PC-3 (cell line): ENCODE measurements at regions not wholly inside any gene's neighbourhood (a gene's known extent, or its start where the extent isn't known, plus 50 kb on each side); places are given as distances from the start of the nearest gene placed in this dataset.

Source experiments
- ATAC-seq: fragments of 200-7000 bp; cut with Tn5 transposase; 2 replicates; pipeline ENCODE4 v1.9.1; 2020; ENCODE audit warnings: mild to moderate bottlenecking, moderate library complexity
- BruUV-seq: library from RNA; stranded (reverse); fragments of 400-500 nt; replicated peaks from 2 replicates; lab custom pipeline; 2021; lab: Mats Ljungman, UMichigan
- CTCF ChIA-PET: fragments of 300-600 bp; sonication (Branson Sonifier 250); formaldehyde crosslinking; loops from one replicate; lab custom pipeline; 2022; ENCODE audit warnings: antibody characterized with exemption; lab: Charles Lee
- POLR2A ChIA-PET: fragments of 300-600 bp; sonication (Branson Sonifier 250); formaldehyde crosslinking; loops from one replicate; lab custom pipeline; 2022; ENCODE audit warnings: antibody characterized with exemption; ENCODE audit not compliant: unreplicated experiment; lab: Charles Lee
- DNase-seq: peaks from one replicate; pipeline ENCODE4 v3.0.0-alpha.2; 2015
- H2AFZ ChIP-seq: fragments of 300-600 bp; sonication (generic); 2 replicates; pipeline ENCODE4 v1.6.0; 2016; ENCODE audit warnings: antibody characterized with exemption, low read length
- H3F3A ChIP-seq: fragments of 300-600 bp; sonication (generic); one replicate; pipeline ENCODE4 v1.6.0; 2017; ENCODE audit warnings: antibody characterized with exemption, low read length, control low read depth, mild to moderate bottlenecking; ENCODE audit not compliant: unreplicated experiment
- H3K27ac ChIP-seq: fragments of 300-600 bp; sonication (generic); 2 replicates; pipeline ENCODE4 v1.5.1; 2016; ENCODE audit warnings: mild to moderate bottlenecking, low read length
- H3K27me3 ChIP-seq: fragments of 300-600 bp; sonication (generic); 2 replicates; pipeline ENCODE4 v1.6.1; 2016; ENCODE audit warnings: low read length, mixed read lengths
- H3K36me3 ChIP-seq: fragments of 300-600 bp; sonication (generic); 2 replicates; pipeline ENCODE4 v1.6.1; 2016; ENCODE audit warnings: low read depth, mixed run types, low read length, mixed read lengths
- H3K4me1 ChIP-seq: fragments of 300-600 bp; sonication (generic); 2 replicates; pipeline ENCODE4 v1.5.1; 2016; ENCODE audit warnings: low read length; ENCODE audit not compliant: insufficient read depth
- H3K4me2 ChIP-seq: fragments of 300-600 bp; sonication (generic); 2 replicates; pipeline ENCODE4 v1.6.0; 2016; ENCODE audit warnings: low read length
- H3K4me3 ChIP-seq: fragments of 300-600 bp; sonication (generic); 2 replicates; pipeline ENCODE4 v1.5.1; 2016; ENCODE audit warnings: mild to moderate bottlenecking, low read length, mixed read lengths
- H3K79me2 ChIP-seq: fragments of 300-600 bp; sonication (generic); 2 replicates; pipeline ENCODE4 v1.6.1; 2017; ENCODE audit warnings: low read length, mixed read lengths
- H3K9ac ChIP-seq: fragments of 300-600 bp; sonication (generic); 2 replicates; pipeline ENCODE4 v1.6.0; 2016; ENCODE audit warnings: mild to moderate bottlenecking, low read length
- H3K9me2 ChIP-seq: fragments of 300-600 bp; sonication (generic); replicated peaks from 2 replicates; pipeline ENCODE4 v1.6.1; 2016; ENCODE audit warnings: mixed run types, low read length, mixed read lengths
- H3K9me3 ChIP-seq: fragments of 300-600 bp; sonication (generic); 2 replicates; pipeline ENCODE4 v1.6.1; 2016; ENCODE audit warnings: low read length, mixed read lengths
- H4K20me1 ChIP-seq: fragments of 300-600 bp; sonication (generic); 2 replicates; pipeline ENCODE4 v1.6.1; 2016; ENCODE audit warnings: low read length, mixed read lengths
- CTCF ChIP-seq: fragments of 300-600 bp; sonication (generic); conservative IDR thresholded peaks from 2 replicates; pipeline ENCODE4 v1.5.1; 2017; ENCODE audit warnings: antibody characterized with exemption, low read depth, mild to moderate bottlenecking, low read length
- EZH2 ChIP-seq: fragments of 300-600 bp; sonication (generic); IDR thresholded peaks from one replicate; pipeline ENCODE4 v1.6.1; 2017; ENCODE audit warnings: antibody characterized with exemption, mild to moderate bottlenecking, low read length; ENCODE audit not compliant: unreplicated experiment
- EZH2phosphoT487 ChIP-seq: fragments of 300-600 bp; sonication (generic); IDR thresholded peaks from 2 replicates; pipeline ENCODE4 v1.6.1; 2018; ENCODE audit warnings: mild to moderate bottlenecking, antibody characterized with exemption, low read length, borderline replicate concordance
- intact Hi-C: fragments of 100-400 bp; cut with micrococcal nuclease; formaldehyde crosslinking; loops from 2 replicates; pipeline ENCODE4 v1.9.0; 2023

- DNase-seq (no peak), ATAC-seq (no peak)
- H3K79me2 ChIP-seq, result no peaks in the 10 kb centered on the region
- TF ChIP-seq EZH2phosphoT487 (no peak), CTCF (no peak), EZH2 (no peak)
- no peaks in the 10 kb centered on the region for H3K27me3 ChIP-seq
- H3K9ac ChIP-seq, result no peak overlapping the region
- H3K36me3 ChIP-seq, result no peaks in the 10 kb centered on the region
- H4K20me1 ChIP-seq, result no peaks in the 10 kb centered on the region
- ChIA-PET POLR2A (no interaction called here), CTCF (no interaction called here)
- H3F3A ChIP-seq, result no peaks in the 10 kb centered on the region
- H3K9me2 ChIP-seq, result no peaks in the 10 kb centered on the region
- no TSS peak for BruUV-seq
- intact Hi-C loops, result no loop called here
- H3K4me1 ChIP-seq, result no peaks in the 10 kb centered on the region
- H3K4me2 ChIP-seq, result no peak overlapping the region
- H3K27ac ChIP-seq, result no peak overlapping the region
- no peak overlapping the region for H2AFZ ChIP-seq
- no peaks in the 10 kb centered on the region for H3K9me3 ChIP-seq
- H3K4me3 ChIP-seq, result no peak overlapping the region
Measured at GRCh38 chr16:17657045-17657444, 186.3 kb upstream of the XYLT1 start.

- intact Hi-C loops, result no loop called here
- H3K9me3 ChIP-seq, result no peaks in the 10 kb centered on the region
- H3K4me3 ChIP-seq, result no peak overlapping the region
- no peaks in the 10 kb centered on the region for H4K20me1 ChIP-seq
- H3K27ac ChIP-seq, result no peak overlapping the region
- no peaks in the 10 kb centered on the region for H3F3A ChIP-seq
- ChIA-PET CTCF (no interaction called here), POLR2A (no interaction called here)
- no peak overlapping the region for H2AFZ ChIP-seq
- no peak for TF ChIP-seq EZH2
- no peak for TF ChIP-seq EZH2phosphoT487
- TF ChIP-seq CTCF, result no peak
- H3K9ac ChIP-seq, result no peak overlapping the region
- no peaks in the 10 kb centered on the region for H3K36me3 ChIP-seq
- no peaks in the 10 kb centered on the region for H3K4me1 ChIP-seq
- no peaks in the 10 kb centered on the region for H3K9me2 ChIP-seq
- no peaks in the 10 kb centered on the region for H3K27me3 ChIP-seq
- no TSS peak for BruUV-seq
- H3K4me2 ChIP-seq, result no peak overlapping the region
- ATAC-seq (no peak), DNase-seq (no peak)
- H3K79me2 ChIP-seq, result no peaks in the 10 kb centered on the region
Measured at GRCh38 chr16:17654571-17654970, 183.8 kb upstream of the XYLT1 start.

GRCh38 chr16:17654142-17654541, 183.4 kb upstream of the XYLT1 start:
- H3K36me3 ChIP-seq, result no peaks in the 10 kb centered on the region
- ChIA-PET CTCF (no interaction called here), POLR2A (no interaction called here)
- no TSS peak for BruUV-seq
- DNase-seq (no peak), ATAC-seq (no peak)
- no peaks in the 10 kb centered on the region for H3K4me1 ChIP-seq
- H3K4me3 ChIP-seq, result no peak overlapping the region
- H2AFZ ChIP-seq, result no peak overlapping the region
- H3K79me2 ChIP-seq, result no peaks in the 10 kb centered on the region
- intact Hi-C loops, result no loop called here
- no peaks in the 10 kb centered on the region for H3K9me3 ChIP-seq
- H3K4me2 ChIP-seq, result no peak overlapping the region
- no peak overlapping the region for H3K9ac ChIP-seq
- H3F3A ChIP-seq, result no peaks in the 10 kb centered on the region
- TF ChIP-seq EZH2, result no peak
- TF ChIP-seq EZH2phosphoT487, result no peak
- no peak for TF ChIP-seq CTCF
- H3K9me2 ChIP-seq, result no peaks in the 10 kb centered on the region
- no peaks in the 10 kb centered on the region for H4K20me1 ChIP-seq
- no peaks in the 10 kb centered on the region for H3K27me3 ChIP-seq
- H3K27ac ChIP-seq, result no peak overlapping the region
